B cell (primary cell): ENCODE measurements at regions not wholly inside any gene's neighbourhood (a gene's known extent, or its start where the extent isn't known, plus 50 kb on each side); places are given as distances from the start of the nearest gene placed in this dataset.

Experiments used
- ATAC-seq: fragments of 200-7000 bp; cut with Tn5 transposase; one replicate; pipeline ENCODE4 v1.10.0; 2021; ENCODE audit warnings: low read depth, mild to moderate bottlenecking, moderate number of reproducible peaks, moderate library complexity
- CTCF ChIA-PET: fragments of 350-600 bp; sonication (Branson Sonifier 250); formaldehyde crosslinking; loops from one replicate; lab custom pipeline; 2021; ENCODE audit warnings: antibody characterized with exemption, inconsistent platforms; lab: Charles Lee
- POLR2A ChIA-PET: fragments of 350-600 bp; sonication (Branson Sonifier 250); formaldehyde crosslinking; loops from one replicate; lab custom pipeline; 2021; ENCODE audit warnings: antibody characterized with exemption; lab: Charles Lee
- DNase-seq: peaks from one replicate; pipeline ENCODE4 v3.0.0; 2013
- H2AFZ ChIP-seq: 2 replicates; pipeline ENCODE4 v1.6.1; 2012; ENCODE audit warnings: mild to moderate bottlenecking, low read depth, low read length; ENCODE audit not compliant: insufficient read depth, poor library complexity, severe bottlenecking
- H3K27ac ChIP-seq, 2 donors: 1 replicate in 1 of 2; 2 replicates in 1 of 2; pipeline ENCODE4 v1.5.1; 2012 to 2013; ENCODE audit warnings: low read length in 2 of 2, mild to moderate bottlenecking in 2 of 2, moderate library complexity in 1 of 2
- H3K27me3 ChIP-seq, 4 experiments: fragments of 200-600 bp in 1 of 4; sonication (generic) in 1 of 4; replicated peaks in 1 of 4; 1 replicate in 2 of 4; 2 replicates in 2 of 4; pipeline versions ENCODE4 v1.6.1 to v1.7.0; 2013 to 2016; ENCODE audit warnings: low read length in 3 of 4, mild to moderate bottlenecking in 2 of 4, mixed read lengths in 1 of 4, moderate library complexity in 1 of 4; ENCODE audit not compliant: insufficient read depth in 4 of 4, control insufficient read depth in 3 of 4; ENCODE audit errors: control extremely low read depth in 1 of 4
- H3K36me3 ChIP-seq, 2 experiments: replicated peaks in 1 of 2; 1 replicate in 1 of 2; 2 replicates in 1 of 2; pipeline versions ENCODE4 v1.6.1 to v1.7.1; 2013; ENCODE audit warnings: low read length in 1 of 2; ENCODE audit not compliant: insufficient read depth in 2 of 2, control insufficient read depth in 1 of 2; ENCODE audit errors: control extremely low read depth in 1 of 2, extremely low read depth in 1 of 2
- H3K4me1 ChIP-seq, 2 donors: fragments of 200-600 bp in 1 of 2; sonication (generic) in 1 of 2; 1 replicate in 1 of 2; 2 replicates in 1 of 2; pipeline versions ENCODE4 v1.5.1 to v1.6.1; 2013 to 2017; ENCODE audit warnings: low read length in 2 of 2; ENCODE audit not compliant: control insufficient read depth in 2 of 2, insufficient read depth in 2 of 2
- H3K4me2 ChIP-seq: replicated peaks from 2 replicates; pipeline ENCODE3; 2012; ENCODE audit warnings: mild to moderate bottlenecking, low read depth, low read length; ENCODE audit not compliant: poor library complexity, severe bottlenecking
- H3K4me3 ChIP-seq, 5 experiments: fragments of 200-600 bp in 1 of 5; sonication (generic) in 1 of 5; 1 replicate in 3 of 5; 2 replicates in 2 of 5; pipeline versions ENCODE4 v1.5.1 to v1.7.0; 2011 to 2016; ENCODE audit warnings: low read length in 4 of 5, mild to moderate bottlenecking in 4 of 5, low read depth in 2 of 5, control low read depth in 1 of 5, moderate library complexity in 1 of 5; ENCODE audit not compliant: insufficient read depth in 1 of 5; ENCODE audit errors: control extremely low read depth in 1 of 5, extremely low read depth in 1 of 5
- H3K79me2 ChIP-seq: fragments of 200-600 bp; sonication (generic); one replicate; pipeline ENCODE4 v1.6.0; 2016; ENCODE audit warnings: low read length; ENCODE audit not compliant: control insufficient read depth, insufficient read depth
- H3K9ac ChIP-seq: fragments of 200-600 bp; sonication (generic); 2 replicates; pipeline ENCODE4 v1.6.1; 2017; ENCODE audit warnings: mild to moderate bottlenecking, low read length, moderate library complexity
- H3K9me3 ChIP-seq, 3 donors: one replicate each; pipeline versions ENCODE4 v1.6.1 to v1.7.1; 2013; ENCODE audit warnings: low read length in 2 of 3; ENCODE audit not compliant: control insufficient read depth in 2 of 3, insufficient read depth in 1 of 3; ENCODE audit errors: control extremely low read depth in 1 of 3
- H4K20me1 ChIP-seq: 2 replicates; pipeline ENCODE4 v1.6.0; 2012; ENCODE audit warnings: mild to moderate bottlenecking, low read length; ENCODE audit not compliant: insufficient read depth, control insufficient read depth, poor library complexity, severe bottlenecking
- H3K27ac Mint-ChIP-seq: one replicate; pipeline ENCODE4 v1.8.0; 2021; ENCODE audit warnings: mixed read lengths
- H3K27me3 Mint-ChIP-seq: one replicate; pipeline ENCODE4 v1.8.0; 2021; ENCODE audit warnings: mixed read lengths
- H3K4me1 Mint-ChIP-seq: one replicate; pipeline ENCODE4 v1.8.0; 2021; ENCODE audit warnings: mixed read lengths
- H3K4me3 Mint-ChIP-seq: one replicate; pipeline ENCODE4 v1.8.0; 2021; ENCODE audit warnings: mixed read lengths
- H3K9me3 Mint-ChIP-seq: one replicate; pipeline ENCODE4 v1.8.0; 2022; ENCODE audit warnings: mixed read lengths; ENCODE audit not compliant: insufficient read depth
- EZH2 ChIP-seq: IDR thresholded peaks from 2 replicates; pipeline ENCODE4 v1.6.1; 2012; ENCODE audit warnings: borderline replicate concordance, low read depth, mild to moderate bottlenecking, moderate library complexity, low read length; ENCODE audit not compliant: insufficient read depth, poor library complexity, severe bottlenecking
- WGBS: methylation state at CpG from one replicate; pipeline ENCODE4 v1.1.5; 2013; ENCODE audit warnings: missing lambda C conversion rate; ENCODE audit not compliant: insufficient coverage; 5-methylcytosine and 5-hydroxymethylcytosine counted together
- intact Hi-C: fragments of 100-400 bp; cut with micrococcal nuclease; formaldehyde crosslinking; loops from one replicate; pipeline ENCODE4 v1.10.0; 2022
- TF ChIP-seq, protein P1 (sequence below): fragments of 200-600 bp; IDR thresholded peaks from one replicate; pipeline ENCODE4 v1.8.0; 2022; ENCODE audit warnings: antibody characterized with exemption, mild to moderate bottlenecking

DNA sequence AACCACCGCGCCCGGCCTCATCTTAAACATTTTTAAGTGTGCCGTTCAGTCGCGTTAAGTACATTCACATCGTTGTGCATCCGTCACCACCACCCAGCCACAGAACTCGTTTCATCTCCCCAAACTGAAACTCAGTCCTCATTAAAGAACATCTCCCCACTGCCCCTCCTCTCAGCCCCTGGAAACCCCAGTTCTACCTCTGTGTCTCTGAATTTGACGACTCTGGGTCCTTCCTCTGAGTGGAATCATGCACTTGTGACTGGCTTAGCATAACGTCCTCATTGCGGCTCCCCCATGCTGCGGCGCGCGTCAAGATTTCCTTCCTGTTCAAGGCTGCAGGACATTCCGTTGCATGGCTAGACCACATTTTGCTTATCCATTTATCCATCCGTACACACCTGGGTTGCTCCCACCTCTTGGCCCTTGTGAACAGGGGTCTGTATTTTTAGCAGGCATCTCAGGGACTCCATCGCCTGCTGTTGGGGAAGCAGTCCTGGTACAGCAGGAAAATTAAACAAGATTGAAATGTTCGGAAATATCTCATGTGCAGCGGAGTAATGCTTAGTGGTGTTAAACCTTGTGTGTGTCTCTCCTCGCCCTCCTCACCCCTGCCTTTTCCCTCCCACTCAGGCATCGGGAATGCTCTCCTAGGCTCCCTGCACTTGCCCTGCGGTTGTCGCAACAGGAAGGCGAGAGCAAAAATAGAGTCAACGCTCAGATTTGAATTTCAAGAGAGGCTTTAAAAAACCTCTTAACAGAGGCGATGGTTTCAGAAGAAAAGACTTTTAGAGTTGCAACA, 127.9 kb downstream of the PXDC1 start:
- no peak for DNase-seq
- Histone ChIP-seq H4K20me1 (no peaks in the 10 kb centered on the region), H3K79me2 (no peaks in the 10 kb centered on the region), H3K27me3 (peaks cover 0 to 12% (median 6%) of the 10 kb centered on the region in 4 experiments), H3K9ac (no peak overlapping the region), H3K4me2 (no peak overlapping the region), H3K4me3 (no peak overlapping the region), H3K36me3 (no peaks in the 10 kb centered on the region), H3K4me1 (no peaks in the 10 kb centered on the region), H3K9me3 (peaks cover 0 to 3% (median 0%) of the 10 kb centered on the region in 3 donors), H3K27ac (no peak overlapping the region), H2AFZ (no peak overlapping the region)
- no peak overlapping the region for H3K4me3 Mint-ChIP-seq
- no peak for ATAC-seq
- H3K9me3 Mint-ChIP-seq, result no peaks in the 10 kb centered on the region
- H3K27ac Mint-ChIP-seq, result no peak overlapping the region
- no peaks in the 10 kb centered on the region for H3K4me1 Mint-ChIP-seq
- 53% methylated on average over 24 of the region's 28 CpGs for WGBS
- ChIA-PET CTCF (no interaction called here), POLR2A (no interaction called here)
- H3K27me3 Mint-ChIP-seq, result peaks cover 36% of the 10 kb centered on the region
- intact Hi-C loops, result no loop called here
- no peak for TF ChIP-seq EZH2
- TF ChIP-seq, protein P1, sequence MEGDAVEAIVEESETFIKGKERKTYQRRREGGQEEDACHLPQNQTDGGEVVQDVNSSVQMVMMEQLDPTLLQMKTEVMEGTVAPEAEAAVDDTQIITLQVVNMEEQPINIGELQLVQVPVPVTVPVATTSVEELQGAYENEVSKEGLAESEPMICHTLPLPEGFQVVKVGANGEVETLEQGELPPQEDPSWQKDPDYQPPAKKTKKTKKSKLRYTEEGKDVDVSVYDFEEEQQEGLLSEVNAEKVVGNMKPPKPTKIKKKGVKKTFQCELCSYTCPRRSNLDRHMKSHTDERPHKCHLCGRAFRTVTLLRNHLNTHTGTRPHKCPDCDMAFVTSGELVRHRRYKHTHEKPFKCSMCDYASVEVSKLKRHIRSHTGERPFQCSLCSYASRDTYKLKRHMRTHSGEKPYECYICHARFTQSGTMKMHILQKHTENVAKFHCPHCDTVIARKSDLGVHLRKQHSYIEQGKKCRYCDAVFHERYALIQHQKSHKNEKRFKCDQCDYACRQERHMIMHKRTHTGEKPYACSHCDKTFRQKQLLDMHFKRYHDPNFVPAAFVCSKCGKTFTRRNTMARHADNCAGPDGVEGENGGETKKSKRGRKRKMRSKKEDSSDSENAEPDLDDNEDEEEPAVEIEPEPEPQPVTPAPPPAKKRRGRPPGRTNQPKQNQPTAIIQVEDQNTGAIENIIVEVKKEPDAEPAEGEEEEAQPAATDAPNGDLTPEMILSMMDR, result no peak

GRCh38 chr6:3621411-3621810, 130.1 kb downstream of the PXDC1 start:
- Mint-ChIP-seq H3K27me3 (peaks cover 22% of the 10 kb centered on the region), H3K9me3 (no peaks in the 10 kb centered on the region), H3K27ac (no peak overlapping the region), H3K4me1 (no peaks in the 10 kb centered on the region), H3K4me3 (no peak overlapping the region)
- Histone ChIP-seq H3K79me2 (no peaks in the 10 kb centered on the region), H3K9me3 (peaks cover 0 to 3% (median 0%) of the 10 kb centered on the region in 3 donors), H3K4me3 (no peak overlapping the region), H3K9ac (no peak overlapping the region), H3K4me2 (no peak overlapping the region), H3K4me1 (no peaks in the 10 kb centered on the region), H3K27me3 (peaks cover 0 to 9% (median 4%) of the 10 kb centered on the region in 4 experiments), H3K27ac (no peak overlapping the region), H2AFZ (no peak overlapping the region), H4K20me1 (no peaks in the 10 kb centered on the region), H3K36me3 (no peaks in the 10 kb centered on the region)
- ChIA-PET CTCF (no interaction called here), POLR2A (no interaction called here)
- no peak for ATAC-seq
- 97% methylated on average over 3 of the region's 5 CpGs for WGBS
- no peak for TF ChIP-seq EZH2
- TF ChIP-seq, protein P1, result no peak
- no peak for DNase-seq
- intact Hi-C loops, result no loop called here
